GM12872 (cell line): ENCODE measurements at regions not wholly inside any gene's neighbourhood (a gene's known extent, or its start where the extent isn't known, plus 50 kb on each side); places are given as distances from the start of the nearest gene placed in this dataset.

Experiments used
- CTCF ChIP-seq: IDR thresholded peaks from 3 replicates; pipeline ENCODE4 v1.5.1; 2011; ENCODE audit warnings: low read depth, mild to moderate bottlenecking, low read length, moderate library complexity; ENCODE audit not compliant: insufficient read depth

- no peak for TF ChIP-seq CTCF
Observed at GRCh38 chr9:108160039-108160438, 670.5 kb upstream of the KLF4 start.

DNA sequence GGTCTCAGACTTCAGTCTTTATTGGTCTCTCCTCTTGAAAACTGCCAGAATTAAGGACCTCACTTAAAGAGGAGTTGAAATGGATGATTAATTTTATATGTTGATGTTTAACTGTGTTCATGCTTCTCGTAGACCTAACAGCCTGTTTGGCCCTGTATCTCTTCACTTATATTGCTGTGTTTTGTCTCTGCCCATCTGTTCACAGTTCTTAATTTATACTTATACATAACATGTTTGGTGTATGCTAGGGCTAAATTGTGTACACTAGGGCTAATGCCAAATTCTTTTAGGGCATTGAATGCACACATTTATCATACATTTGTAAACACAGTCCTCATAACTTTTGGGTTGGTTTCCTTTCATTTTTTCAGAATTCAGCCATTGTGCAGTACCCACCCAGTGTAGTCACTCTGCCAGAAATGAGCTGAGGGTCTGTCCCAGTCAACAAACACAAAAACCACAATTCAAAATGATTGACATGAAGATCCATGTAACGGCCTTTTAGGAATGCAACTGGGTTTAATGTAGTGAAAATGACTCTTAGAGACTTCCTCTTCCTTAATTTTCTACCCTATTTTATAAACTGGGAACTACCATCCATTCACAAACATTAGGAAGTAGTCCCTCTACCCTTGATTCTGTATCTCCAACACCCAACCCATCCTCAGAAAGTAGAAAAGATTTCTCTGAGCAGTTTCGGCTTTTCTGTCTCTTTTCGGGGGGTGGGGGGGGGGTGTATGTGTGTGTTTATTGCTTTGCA, 668.8 kb upstream of the KLF4 start:
- no peak for TF ChIP-seq CTCF

DNA sequence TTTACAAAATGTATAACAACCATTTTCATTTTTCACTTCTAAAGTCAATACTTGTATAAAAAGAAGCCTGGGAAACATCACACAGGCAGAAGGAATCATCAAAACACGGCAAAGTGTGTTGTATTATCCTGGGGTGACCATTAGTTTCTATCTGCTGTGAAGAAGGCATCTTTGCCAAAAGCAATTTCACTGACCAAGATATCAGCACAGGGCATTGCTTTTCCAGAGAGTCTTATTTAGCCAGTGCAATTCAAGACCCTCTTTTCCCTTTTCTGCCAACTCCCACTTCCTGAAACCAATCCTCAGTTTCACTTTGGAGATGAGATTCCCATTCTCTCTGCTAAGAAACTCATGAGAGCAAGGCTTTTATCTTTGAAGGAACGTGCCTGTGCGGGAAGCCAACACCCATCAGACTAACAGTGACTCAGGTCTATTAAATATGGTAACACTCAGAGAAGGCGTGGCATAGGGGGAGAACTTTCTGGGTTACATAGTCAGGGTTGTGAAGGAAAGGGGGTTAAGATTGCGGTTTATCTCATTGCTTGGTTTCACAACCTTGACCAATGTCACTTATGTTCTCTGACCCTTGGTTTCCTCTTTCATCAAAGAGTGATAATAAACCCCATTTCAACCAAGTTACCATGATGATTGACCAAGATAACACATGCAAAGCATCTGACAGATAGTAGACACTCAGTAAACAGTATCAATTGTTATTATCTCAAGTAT, 666.9 kb upstream of the KLF4 start:
- no peak for TF ChIP-seq CTCF

DNA sequence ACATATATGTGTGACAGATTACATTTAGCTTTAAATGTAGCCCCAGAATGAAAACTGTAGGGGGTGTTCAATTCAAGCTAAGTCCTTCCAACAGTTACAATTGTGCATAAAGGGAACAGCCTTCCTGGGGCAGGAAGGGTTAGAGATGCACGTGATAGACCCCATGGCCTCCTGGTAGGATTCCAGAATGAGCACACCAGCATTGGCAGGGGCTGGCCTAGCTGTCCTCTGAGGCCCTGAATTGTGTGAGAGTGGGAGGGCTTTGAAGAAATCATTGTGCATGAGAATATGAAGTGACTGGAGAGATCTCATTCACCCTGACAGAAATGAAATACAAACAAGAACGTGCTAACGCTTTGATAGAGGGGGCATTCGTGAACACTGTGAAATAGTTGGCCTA, 663.8 kb upstream of the KLF4 start:
- TF ChIP-seq CTCF: no peak

- TF ChIP-seq CTCF: no peak
Observed at GRCh38 chr9:108150736-108151586, 661.4 kb upstream of the KLF4 start.

GRCh38 chr9:108149326-108149725, 659.8 kb upstream of the KLF4 start:
- no peak for TF ChIP-seq CTCF

GRCh38 chr9:108142504-108143201, 653.1 kb upstream of the KLF4 start:
- no peak for TF ChIP-seq CTCF
